SK-N-SH (cell line): ENCODE measurements at regions not wholly inside any gene's neighbourhood (a gene's known extent, or its start where the extent isn't known, plus 50 kb on each side); places are given as distances from the start of the nearest gene placed in this dataset.

Experiments
- EP300 ChIP-seq, 2 experiments: IDR thresholded peaks; 2 replicates each; pipeline versions ENCODE4 v1.4.0 to v1.6.1; 2012; ENCODE audit warnings: borderline replicate concordance in 1 of 2, low read depth in 1 of 2, low read length in 1 of 2
- FOXM1 ChIP-seq: IDR thresholded peaks from 2 replicates; pipeline ENCODE4 v1.4.0; 2012; ENCODE audit warnings: low read depth, mild to moderate bottlenecking
- GABPA ChIP-seq: IDR thresholded peaks from 2 replicates; pipeline ENCODE4 v1.4.0; 2012; ENCODE audit warnings: low read depth, mild to moderate bottlenecking
- MEF2A ChIP-seq: IDR thresholded peaks from 2 replicates; pipeline ENCODE4 v1.4.0; 2012; ENCODE audit warnings: low read depth, borderline replicate concordance
- MXI1 ChIP-seq: IDR thresholded peaks from 2 replicates; pipeline ENCODE4 v1.6.1; 2012; ENCODE audit warnings: mild to moderate bottlenecking, low read depth, low read length, improper control_type of control experiment
- POLR2AphosphoS5 ChIP-seq: IDR thresholded peaks from 2 replicates; pipeline ENCODE4 v1.6.1; 2012; ENCODE audit warnings: low read depth, low read length
- SIN3A ChIP-seq: IDR thresholded peaks from 2 replicates; pipeline ENCODE4 v1.6.1; 2012; ENCODE audit warnings: low read depth, mild to moderate bottlenecking, low read length, moderate library complexity, borderline replicate concordance
- TAF1 ChIP-seq: IDR thresholded peaks from 2 replicates; pipeline ENCODE4 v1.6.1; 2012; ENCODE audit warnings: low read depth, mild to moderate bottlenecking, low read length, moderate library complexity, borderline replicate concordance
- TF ChIP-seq, protein P1 (sequence below): fragments of 200-600 bp; sonication (generic); IDR thresholded peaks from 2 replicates; pipeline ENCODE4 v1.6.1; 2017; ENCODE audit warnings: antibody characterized with exemption, mild to moderate bottlenecking, moderate library complexity
- TF ChIP-seq, protein P2 (sequence below): IDR thresholded peaks from 2 replicates; pipeline ENCODE4 v1.6.1; 2012; ENCODE audit warnings: mild to moderate bottlenecking, low read depth, low read length, moderate library complexity

DNA sequence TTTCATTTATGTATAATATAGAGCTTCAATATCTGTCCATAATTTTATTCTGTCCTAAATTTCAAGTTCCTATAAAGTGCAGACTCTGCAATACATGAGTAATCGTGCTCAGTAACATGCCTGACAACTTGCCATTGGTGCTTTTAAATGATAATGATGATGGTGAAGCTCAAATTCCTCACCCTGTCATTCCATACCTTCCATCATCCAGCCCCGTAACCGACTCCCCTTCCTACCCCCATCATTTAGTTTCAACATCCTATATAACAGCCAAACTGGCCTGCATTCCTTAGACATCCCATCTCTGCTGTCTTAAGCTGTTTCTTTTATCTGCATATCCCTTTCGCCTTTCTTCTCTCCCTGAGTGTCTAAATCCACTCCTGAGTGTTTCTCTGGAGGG, 67.2 kb upstream of the DLG1 start:
- TF ChIP-seq, protein P1, sequence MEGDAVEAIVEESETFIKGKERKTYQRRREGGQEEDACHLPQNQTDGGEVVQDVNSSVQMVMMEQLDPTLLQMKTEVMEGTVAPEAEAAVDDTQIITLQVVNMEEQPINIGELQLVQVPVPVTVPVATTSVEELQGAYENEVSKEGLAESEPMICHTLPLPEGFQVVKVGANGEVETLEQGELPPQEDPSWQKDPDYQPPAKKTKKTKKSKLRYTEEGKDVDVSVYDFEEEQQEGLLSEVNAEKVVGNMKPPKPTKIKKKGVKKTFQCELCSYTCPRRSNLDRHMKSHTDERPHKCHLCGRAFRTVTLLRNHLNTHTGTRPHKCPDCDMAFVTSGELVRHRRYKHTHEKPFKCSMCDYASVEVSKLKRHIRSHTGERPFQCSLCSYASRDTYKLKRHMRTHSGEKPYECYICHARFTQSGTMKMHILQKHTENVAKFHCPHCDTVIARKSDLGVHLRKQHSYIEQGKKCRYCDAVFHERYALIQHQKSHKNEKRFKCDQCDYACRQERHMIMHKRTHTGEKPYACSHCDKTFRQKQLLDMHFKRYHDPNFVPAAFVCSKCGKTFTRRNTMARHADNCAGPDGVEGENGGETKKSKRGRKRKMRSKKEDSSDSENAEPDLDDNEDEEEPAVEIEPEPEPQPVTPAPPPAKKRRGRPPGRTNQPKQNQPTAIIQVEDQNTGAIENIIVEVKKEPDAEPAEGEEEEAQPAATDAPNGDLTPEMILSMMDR: no peak
- TF ChIP-seq POLR2AphosphoS5: no peak
- TF ChIP-seq GABPA: no peak
- no peak for TF ChIP-seq SIN3A
- TF ChIP-seq MXI1: no peak
- TF ChIP-seq EP300 (IDR thresholded peaks at IDR 0.05; ENCODE audit: borderline replicate concordance in 1 of 2, low read depth in 1 of 2, low read length in 1 of 2): no peak
- TF ChIP-seq MEF2A: no peak
- TF ChIP-seq, protein P2, sequence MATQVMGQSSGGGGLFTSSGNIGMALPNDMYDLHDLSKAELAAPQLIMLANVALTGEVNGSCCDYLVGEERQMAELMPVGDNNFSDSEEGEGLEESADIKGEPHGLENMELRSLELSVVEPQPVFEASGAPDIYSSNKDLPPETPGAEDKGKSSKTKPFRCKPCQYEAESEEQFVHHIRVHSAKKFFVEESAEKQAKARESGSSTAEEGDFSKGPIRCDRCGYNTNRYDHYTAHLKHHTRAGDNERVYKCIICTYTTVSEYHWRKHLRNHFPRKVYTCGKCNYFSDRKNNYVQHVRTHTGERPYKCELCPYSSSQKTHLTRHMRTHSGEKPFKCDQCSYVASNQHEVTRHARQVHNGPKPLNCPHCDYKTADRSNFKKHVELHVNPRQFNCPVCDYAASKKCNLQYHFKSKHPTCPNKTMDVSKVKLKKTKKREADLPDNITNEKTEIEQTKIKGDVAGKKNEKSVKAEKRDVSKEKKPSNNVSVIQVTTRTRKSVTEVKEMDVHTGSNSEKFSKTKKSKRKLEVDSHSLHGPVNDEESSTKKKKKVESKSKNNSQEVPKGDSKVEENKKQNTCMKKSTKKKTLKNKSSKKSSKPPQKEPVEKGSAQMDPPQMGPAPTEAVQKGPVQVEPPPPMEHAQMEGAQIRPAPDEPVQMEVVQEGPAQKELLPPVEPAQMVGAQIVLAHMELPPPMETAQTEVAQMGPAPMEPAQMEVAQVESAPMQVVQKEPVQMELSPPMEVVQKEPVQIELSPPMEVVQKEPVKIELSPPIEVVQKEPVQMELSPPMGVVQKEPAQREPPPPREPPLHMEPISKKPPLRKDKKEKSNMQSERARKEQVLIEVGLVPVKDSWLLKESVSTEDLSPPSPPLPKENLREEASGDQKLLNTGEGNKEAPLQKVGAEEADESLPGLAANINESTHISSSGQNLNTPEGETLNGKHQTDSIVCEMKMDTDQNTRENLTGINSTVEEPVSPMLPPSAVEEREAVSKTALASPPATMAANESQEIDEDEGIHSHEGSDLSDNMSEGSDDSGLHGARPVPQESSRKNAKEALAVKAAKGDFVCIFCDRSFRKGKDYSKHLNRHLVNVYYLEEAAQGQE: no peak
- no peak for TF ChIP-seq TAF1
- TF ChIP-seq FOXM1: no peak
